ENCODE measurements at regions not wholly inside any gene's neighbourhood (a gene's known extent, or its start where the extent isn't known, plus 50 kb on each side); places are given as distances from the start of the nearest gene placed in this dataset.
"Not testable (repeated sequence)": the region's sequence is repeated elsewhere in the genome, so short reads cannot be mapped to it uniquely, and the experiment has no call there.

GRCh38 chr2:55768991-55769390 lies 75.3 kb upstream of the PNPT1 start:
- DNase-seq = no peak

DNA sequence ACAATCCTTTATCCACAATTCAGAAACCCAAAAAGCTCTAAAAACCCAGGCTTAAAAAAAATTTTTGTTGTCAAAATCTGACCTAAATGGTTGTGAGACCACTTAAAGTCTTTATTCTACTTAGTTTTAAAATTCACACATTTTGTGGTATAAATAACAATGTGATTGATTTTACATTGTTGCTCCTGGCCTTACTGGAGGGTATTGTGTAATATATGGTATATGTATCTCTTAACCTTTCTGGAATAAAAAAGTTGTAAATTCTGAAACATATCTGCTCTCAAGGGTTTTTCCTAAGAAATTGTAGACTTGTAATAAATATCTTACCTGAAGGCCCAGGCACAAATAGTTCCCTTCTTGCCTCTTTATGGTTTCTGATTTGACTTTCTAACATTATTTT lies 73.3 kb upstream of the PNPT1 start:
- no peak for DNase-seq

GRCh38 chr2:55765708-55766107 lies 72.1 kb upstream of the PNPT1 start:
- DNase-seq = not testable (repeated sequence)

DNA sequence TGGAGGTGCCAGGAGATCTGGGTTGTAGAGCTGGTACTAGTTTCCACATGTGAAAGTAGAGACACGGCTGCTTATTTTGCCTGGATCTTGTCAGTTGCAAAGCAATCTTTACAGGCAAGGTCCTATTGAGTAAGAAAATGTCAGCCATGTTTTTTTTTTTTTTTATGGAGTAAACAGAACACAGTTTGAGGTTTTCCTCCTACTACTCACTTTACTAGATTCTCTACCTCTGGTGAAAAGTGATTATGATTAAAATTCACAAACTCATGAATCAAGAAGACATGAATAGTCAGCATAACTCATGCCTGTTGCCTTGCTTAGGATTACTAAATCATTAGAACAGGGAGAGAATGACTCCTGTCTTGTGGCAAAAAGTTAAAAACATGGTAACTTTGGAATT lies 70.1 kb upstream of the PNPT1 start:
- DNase-seq = no peak

- DNase-seq = no peak
Observed at GRCh38 chr2:55761526-55761925, 67.9 kb upstream of the PNPT1 start.

DNA sequence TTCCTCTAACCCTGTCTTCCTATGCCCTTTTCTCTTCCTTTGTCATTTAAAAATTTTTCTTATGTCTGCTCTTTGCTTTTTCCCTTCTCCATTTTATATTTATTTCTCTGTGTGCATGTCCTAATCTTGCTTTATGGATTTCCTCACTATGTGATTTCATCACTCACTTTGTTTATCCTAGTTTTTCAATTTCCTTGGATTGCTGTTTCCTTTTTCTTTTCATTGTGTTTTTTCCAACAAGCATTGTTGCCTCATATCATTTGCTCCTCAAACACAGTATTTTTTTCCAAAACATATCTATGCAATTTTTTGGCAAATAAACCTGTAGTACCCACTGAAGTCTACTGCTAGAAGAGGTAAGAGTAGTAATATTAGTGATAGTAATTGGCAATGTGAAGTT lies 67.4 kb upstream of the PNPT1 start:
- DNase-seq = no peak

- DNase-seq = no peak
Observed at GRCh38 chr2:55760125-55760524, 66.5 kb upstream of the PNPT1 start.

GRCh38 chr2:55759271-55759921 lies 65.8 kb upstream of the PNPT1 start:
- no peak for DNase-seq

DNA sequence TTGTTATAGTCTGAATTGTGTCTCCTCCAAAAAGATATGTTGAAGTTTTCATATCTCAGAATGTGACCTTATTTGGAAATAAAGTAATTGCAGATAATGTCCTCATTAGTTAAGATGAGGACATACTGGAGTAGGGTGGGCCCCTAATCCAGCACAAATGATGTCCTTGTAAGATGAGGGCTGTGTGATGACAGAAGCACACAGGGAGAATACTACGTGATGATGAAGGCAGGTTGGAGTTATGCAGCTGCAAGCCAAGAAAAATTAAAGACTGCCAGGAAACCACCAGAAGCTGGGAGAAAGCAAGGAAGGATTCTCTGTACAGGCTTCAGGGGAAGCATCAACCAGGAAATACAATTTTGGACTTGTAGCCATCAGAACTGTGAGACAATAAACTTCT lies 58.3 kb upstream of the PNPT1 start:
- no peak for DNase-seq

GRCh38 chr2:55743583-55743982 lies 49.9 kb upstream of the PNPT1 start:
- DNase-seq = no peak
